Esophagus muscularis mucosa (tissue), 4 donors: ENCODE measurements at regions not wholly inside any gene's neighbourhood (a gene's known extent, or its start where the extent isn't known, plus 50 kb on each side); places are given as distances from the start of the nearest gene placed in this dataset.

ENCODE experiments used
- DNase-seq: peaks from one replicate; pipeline ENCODE4 v3.0.0-alpha.2; 2017; ENCODE audit errors: extremely low spot score
- H3K27ac ChIP-seq, 4 donors: fragments of 200-600 bp; sonication (generic); replicated peaks in 1 of 4; 1 replicate in 3 of 4; 2 replicates in 1 of 4; pipeline ENCODE4 v1.5.1; 2016 to 2019; ENCODE audit warnings: mild to moderate bottlenecking in 1 of 4
- H3K27me3 ChIP-seq, 4 donors: fragments of 200-600 bp; sonication (generic); one replicate each; pipeline versions ENCODE4 v1.5.1 to v1.6.0; 2016 to 2019
- H3K36me3 ChIP-seq, 4 donors: fragments of 200-600 bp; sonication (generic); one replicate each; pipeline ENCODE4 v1.5.1; 2016 to 2019
- H3K4me1 ChIP-seq, 4 donors: fragments of 200-600 bp; sonication (generic); one replicate each; pipeline ENCODE4 v1.5.1; 2016 to 2019
- H3K4me3 ChIP-seq, 4 donors: fragments of 200-600 bp; sonication (generic); 1 replicate in 2 of 4; 2 replicates in 2 of 4; pipeline ENCODE4 v1.5.1; 2016 to 2019; ENCODE audit warnings: mild to moderate bottlenecking in 4 of 4, moderate library complexity in 1 of 4
- H3K9me3 ChIP-seq, 4 donors: fragments of 200-600 bp; sonication (generic); 1 replicate in 3 of 4; 2 replicates in 1 of 4; pipeline ENCODE4 v1.5.1; 2016 to 2019
- CTCF ChIP-seq, 3 experiments: fragments of 200-600 bp in 2 of 3; fragments of 450-650 bp in 1 of 3; sonication (generic) in 2 of 3; IDR thresholded peaks; one replicate each; pipeline ENCODE4 v1.5.1; 2017 to 2019; ENCODE audit warnings: antibody characterized with exemption in 3 of 3, mild to moderate bottlenecking in 2 of 3, moderate library complexity in 1 of 3
- EP300 ChIP-seq: sonication (generic); formaldehyde crosslinking; IDR thresholded peaks from one replicate; pipeline ENCODE4 v1.6.1; 2017; ENCODE audit warnings: antibody characterized with exemption
- POLR2A ChIP-seq: fragments of 450-650 bp; IDR thresholded peaks from one replicate; pipeline ENCODE4 v1.6.1; 2017; ENCODE audit warnings: antibody characterized with exemption, moderate library complexity, mild to moderate bottlenecking, low read depth
- POLR2AphosphoS5 ChIP-seq, 2 donors: sonication (generic); formaldehyde crosslinking; IDR thresholded peaks; one replicate each; pipeline ENCODE4 v1.6.1; 2017; ENCODE audit warnings: antibody characterized with exemption in 2 of 2
- WGBS: methylation state at CpG from one replicate; pipeline ENCODE4 v1.1.5; 2018; 5-methylcytosine and 5-hydroxymethylcytosine counted together
- intact Hi-C: fragments of 100-400 bp; cut with DNase I; formaldehyde crosslinking; loops from one replicate; pipeline ENCODE4 v1.15.1; 2023

DNA sequence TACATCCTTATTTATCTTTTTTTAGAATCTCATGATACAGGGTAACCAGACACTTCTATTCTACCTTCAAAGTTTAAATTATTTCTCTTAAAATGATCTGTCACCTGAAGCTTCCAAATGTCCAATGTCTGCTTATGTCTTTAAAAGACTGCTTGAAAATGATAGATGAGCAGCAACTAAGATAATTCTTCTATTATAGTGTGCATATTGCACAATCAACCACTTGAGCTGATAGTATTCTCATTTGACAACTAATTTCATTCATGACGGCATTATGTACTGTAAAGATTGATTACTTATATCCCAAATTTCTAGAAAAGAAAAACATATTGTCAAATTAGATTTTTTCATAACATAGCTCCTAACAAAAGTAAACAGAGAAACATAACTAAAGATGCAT is 1478.2 kb upstream of the MIR17HG start:
- Histone ChIP-seq H3K27me3 (no peaks in the 10 kb centered on the region), H3K4me1 (no peaks in the 10 kb centered on the region), H3K27ac (no peak overlapping the region), H3K36me3 (no peaks in the 10 kb centered on the region), H3K9me3 (no peaks in the 10 kb centered on the region), H3K4me3 (no peak overlapping the region)
- intact Hi-C loops, result no loop called here
- no peak for TF ChIP-seq POLR2A
- no peak for TF ChIP-seq CTCF (IDR thresholded peaks at IDR 0.05)
- no peak for TF ChIP-seq EP300
- no peak for TF ChIP-seq POLR2AphosphoS5 (IDR thresholded peaks at IDR 0.05)
- no peak for DNase-seq
- WGBS, result 89% methylated on average over 1 of the region's 1 CpG

GRCh38 chr13:89878904-89879303 is 1468.6 kb upstream of the MIR17HG start:
- no peaks in the 10 kb centered on the region for H3K27me3 ChIP-seq
- no peak overlapping the region for H3K4me3 ChIP-seq
- intact Hi-C loops, result no loop called here
- no peaks in the 10 kb centered on the region for H3K36me3 ChIP-seq
- no peak overlapping the region for H3K27ac ChIP-seq
- TF ChIP-seq POLR2AphosphoS5 (IDR thresholded peaks at IDR 0.05), result no peak
- TF ChIP-seq POLR2A, result no peak
- TF ChIP-seq EP300, result no peak
- TF ChIP-seq CTCF (IDR thresholded peaks at IDR 0.05), result no peak
- 90% methylated on average over 1 of the region's 1 CpG for WGBS
- H3K9me3 ChIP-seq, result no peaks in the 10 kb centered on the region
- H3K4me1 ChIP-seq, result no peaks in the 10 kb centered on the region
- DNase-seq, result no peak

GRCh38 chr13:89880201-89880600 is 1467.3 kb upstream of the MIR17HG start:
- H3K27ac ChIP-seq, result no peak overlapping the region
- intact Hi-C loops, result no loop called here
- no peaks in the 10 kb centered on the region for H3K36me3 ChIP-seq
- TF ChIP-seq EP300 (no peak), CTCF (IDR thresholded peaks at IDR 0.05) (no peak)
- no peak for DNase-seq
- no peaks in the 10 kb centered on the region for H3K9me3 ChIP-seq
- H3K4me1 ChIP-seq, result no peaks in the 10 kb centered on the region
- H3K27me3 ChIP-seq, result no peaks in the 10 kb centered on the region
- H3K4me3 ChIP-seq, result no peak overlapping the region
- WGBS, result 94% methylated on average over 13 of the region's 13 CpGs

DNA sequence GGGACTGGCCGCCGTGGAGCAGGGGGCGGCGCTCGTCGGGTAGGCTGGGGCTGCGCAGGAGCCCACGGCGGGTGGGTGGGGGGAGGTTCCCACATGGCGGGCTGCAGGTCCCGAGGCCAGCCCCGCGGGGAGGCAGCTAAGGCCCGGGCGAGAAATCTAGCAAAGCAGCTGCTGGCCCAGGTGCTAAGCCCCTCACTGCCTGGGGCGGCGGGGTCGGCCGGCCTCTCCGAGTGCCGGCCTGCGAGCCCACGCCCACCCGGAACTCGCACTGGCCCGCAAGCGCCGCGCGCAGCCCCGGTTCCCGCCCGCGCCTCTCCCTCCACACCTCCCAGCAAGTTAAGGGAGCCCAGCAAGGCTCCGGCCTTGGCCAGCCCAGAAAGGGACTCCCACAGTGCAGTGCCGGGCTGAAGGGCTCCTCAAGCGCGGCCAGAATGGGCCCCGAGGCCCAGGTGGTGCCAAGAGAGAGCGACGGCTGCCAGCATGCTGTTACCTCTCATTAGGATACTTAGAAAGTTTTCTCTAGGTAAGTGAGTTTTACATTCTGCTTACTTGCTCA is 1463.5 kb upstream of the MIR17HG start:
- Histone ChIP-seq H3K27ac (no peak overlapping the region), H3K4me3 (no peak overlapping the region), H3K4me1 (no peaks in the 10 kb centered on the region), H3K9me3 (no peaks in the 10 kb centered on the region), H3K27me3 (no peaks in the 10 kb centered on the region), H3K36me3 (no peaks in the 10 kb centered on the region)
- WGBS, result 97% methylated on average over 27 of the region's 41 CpGs
- no peak for TF ChIP-seq CTCF (IDR thresholded peaks at IDR 0.05)
- no peak for TF ChIP-seq POLR2AphosphoS5 (IDR thresholded peaks at IDR 0.05)
- TF ChIP-seq EP300, result no peak
- TF ChIP-seq POLR2A, result no peak
- DNase-seq, result no peak
- intact Hi-C loops, result no loop called here

DNA sequence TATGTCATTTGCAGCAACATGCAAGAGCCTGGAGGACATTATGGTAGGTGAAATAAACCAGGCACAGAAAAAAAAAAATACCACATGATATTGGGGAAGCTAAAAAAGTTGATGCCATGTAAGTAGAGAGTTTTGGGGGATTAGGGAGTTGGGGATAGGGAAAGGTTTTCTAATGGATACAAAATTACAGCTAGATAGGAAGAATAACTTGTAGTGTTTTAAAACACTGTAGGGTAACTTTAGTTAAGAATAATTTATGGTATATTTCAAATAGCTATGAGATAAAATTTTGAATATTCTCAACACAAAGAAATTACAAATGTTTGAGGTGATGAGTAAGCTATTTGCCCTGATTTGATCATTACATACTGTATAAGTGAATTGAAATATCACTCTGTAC is 1456.7 kb upstream of the MIR17HG start:
- TF ChIP-seq CTCF (IDR thresholded peaks at IDR 0.05) (no peak), POLR2AphosphoS5 (IDR thresholded peaks at IDR 0.05) (no peak), POLR2A (no peak), EP300 (no peak)
- Histone ChIP-seq H3K36me3 (no peaks in the 10 kb centered on the region), H3K27ac (no peak overlapping the region), H3K4me1 (no peaks in the 10 kb centered on the region), H3K9me3 (no peaks in the 10 kb centered on the region), H3K4me3 (no peak overlapping the region), H3K27me3 (no peaks in the 10 kb centered on the region)
- no peak for DNase-seq
- intact Hi-C loops, result no loop called here
